Keratinocyte (primary cell): ENCODE measurements at regions not wholly inside any gene's neighbourhood (a gene's known extent, or its start where the extent isn't known, plus 50 kb on each side); places are given as distances from the start of the nearest gene placed in this dataset.

Experiments used
- DNase-seq: peaks from one replicate; pipeline ENCODE4 v3.0.0-alpha.2; 2011; ENCODE audit warnings: low read depth, missing footprints, low spot score
- FAIRE-seq: peaks from 2 replicates; lab custom pipeline; 2011; peaks lifted over from hg19 to GRCh38; lab: Jason Lieb, UNC
- H2AFZ ChIP-seq: 2 replicates; pipeline ENCODE4 v1.6.0; 2012; ENCODE audit warnings: low read length, control low read depth, inconsistent platforms; ENCODE audit not compliant: control insufficient read depth
- H3K27ac ChIP-seq: 2 replicates; pipeline ENCODE4 v1.5.1; 2011; ENCODE audit warnings: low read length; ENCODE audit not compliant: control insufficient read depth, insufficient read depth
- H3K27me3 ChIP-seq: 3 replicates; pipeline ENCODE4 v1.6.0; 2011; ENCODE audit warnings: low read length; ENCODE audit not compliant: control insufficient read depth, insufficient read depth; ENCODE audit errors: extremely low read depth
- H3K36me3 ChIP-seq, 2 experiments: 2 replicates in 1 of 2; 3 replicates in 1 of 2; pipeline ENCODE4 v1.5.1; 2011; ENCODE audit warnings: low read length in 2 of 2, mild to moderate bottlenecking in 1 of 2; ENCODE audit not compliant: control insufficient read depth in 2 of 2, insufficient read depth in 2 of 2; ENCODE audit errors: extremely low read depth in 1 of 2
- H3K4me1 ChIP-seq: 3 replicates; pipeline ENCODE4 v1.5.1; 2011; ENCODE audit warnings: low read length; ENCODE audit not compliant: control insufficient read depth, insufficient read depth; ENCODE audit errors: extremely low read depth
- H3K4me2 ChIP-seq: 3 replicates; pipeline ENCODE4 v1.6.0; 2011; ENCODE audit warnings: low read depth, low read length; ENCODE audit not compliant: control insufficient read depth, insufficient read depth; ENCODE audit errors: extremely low read depth
- H3K4me3 ChIP-seq, 3 experiments: fragments of 200-600 bp in 1 of 3; sonication (generic) in 1 of 3; 2 replicates in 2 of 3; 3 replicates in 1 of 3; pipeline ENCODE4 v1.5.1; 2011 to 2016; ENCODE audit warnings: low read length in 3 of 3, mild to moderate bottlenecking in 3 of 3, control low read depth in 2 of 3, inconsistent platforms in 1 of 3, low read depth in 1 of 3, mixed read lengths in 1 of 3, mixed run types in 1 of 3, moderate library complexity in 1 of 3; ENCODE audit not compliant: control insufficient read depth in 2 of 3, insufficient read depth in 2 of 3; ENCODE audit errors: extremely low read depth in 1 of 3
- H3K79me2 ChIP-seq: 2 replicates; pipeline ENCODE4 v1.6.0; 2012; ENCODE audit warnings: low read length; ENCODE audit not compliant: control insufficient read depth, insufficient read depth
- H3K9ac ChIP-seq: 3 replicates; pipeline ENCODE4 v1.6.0; 2011; ENCODE audit warnings: low read length; ENCODE audit not compliant: control insufficient read depth, insufficient read depth; ENCODE audit errors: extremely low read depth
- H3K9me1 ChIP-seq: 3 replicates; pipeline ENCODE4 v1.6.0; 2011; ENCODE audit warnings: low read length; ENCODE audit not compliant: control insufficient read depth, insufficient read depth; ENCODE audit errors: extremely low read depth
- H3K9me3 ChIP-seq: 2 replicates; pipeline ENCODE4 v1.5.1; 2012; ENCODE audit warnings: low read depth, low read length; ENCODE audit not compliant: control insufficient read depth
- H4K20me1 ChIP-seq: 3 replicates; pipeline ENCODE4 v1.6.0; 2011; ENCODE audit warnings: low read length; ENCODE audit not compliant: control insufficient read depth, insufficient read depth; ENCODE audit errors: extremely low read depth
- CTCF ChIP-seq, 3 experiments: IDR thresholded peaks in 1 of 3; conservative IDR thresholded peaks in 1 of 3; optimal IDR thresholded peaks in 1 of 3; 2 replicates in 2 of 3; 3 replicates in 1 of 3; pipeline versions ENCODE3 to v1.5.1; 2011; ENCODE audit warnings: low read length in 3 of 3, mild to moderate bottlenecking in 3 of 3, moderate library complexity in 2 of 3, control low read depth in 1 of 3, inconsistent platforms in 1 of 3; ENCODE audit not compliant: insufficient read depth in 2 of 3; ENCODE audit errors: extremely low read depth in 1 of 3
- EZH2 ChIP-seq: IDR thresholded peaks from one replicate; pipeline ENCODE4 v1.6.1; 2012; ENCODE audit warnings: inconsistent platforms, mild to moderate bottlenecking, low read length, moderate library complexity
- dilution Hi-C: fragments of 300-500 bp; cut with MboI; formaldehyde crosslinking; loops from one replicate; pipeline ENCODE4 v1.7.0; 2020; ENCODE audit warnings: low sequenced_read_pairs; ENCODE audit not compliant: extremely low pct_ligation_motif_present

GRCh38 chr2:126200538-126200937 lies 455.4 kb upstream of the GYPC start:
- Histone ChIP-seq H2AFZ (no peak overlapping the region), H3K79me2 (no peaks in the 10 kb centered on the region), H3K4me1 (no peaks in the 10 kb centered on the region), H3K27ac (no peak overlapping the region), H3K4me3 (no peak overlapping the region), H3K4me2 (no peak overlapping the region), H3K9ac (no peak overlapping the region), H3K9me1 (no peaks in the 10 kb centered on the region), H4K20me1 (no peaks in the 10 kb centered on the region), H3K9me3 (no peaks in the 10 kb centered on the region), H3K27me3 (no peaks in the 10 kb centered on the region), H3K36me3 (no peaks in the 10 kb centered on the region)
- no peak for DNase-seq
- TF ChIP-seq CTCF (optimal IDR thresholded peaks at IDR 0.05 in 1 of 3, IDR thresholded peaks at IDR 0.05 in 1 of 3, conservative IDR thresholded peaks at IDR 0.05 in 1 of 3; ENCODE audit: extremely low read depth in 1 of 3, insufficient read depth in 2 of 3, low read length in 3 of 3) (no peak), EZH2 (no peak)
- dilution Hi-C loops, result no loop called here
- no peak for FAIRE-seq

- no peak overlapping the region for H3K4me2 ChIP-seq
- dilution Hi-C loops, result no loop called here
- no peaks in the 10 kb centered on the region for H4K20me1 ChIP-seq
- H3K27ac ChIP-seq, result no peak overlapping the region
- H3K36me3 ChIP-seq, result no peaks in the 10 kb centered on the region
- H3K9ac ChIP-seq, result no peak overlapping the region
- FAIRE-seq, result no peak
- TF ChIP-seq CTCF (optimal IDR thresholded peaks at IDR 0.05 in 1 of 3, IDR thresholded peaks at IDR 0.05 in 1 of 3, conservative IDR thresholded peaks at IDR 0.05 in 1 of 3; ENCODE audit: extremely low read depth in 1 of 3, insufficient read depth in 2 of 3, low read length in 3 of 3) (no peak), EZH2 (no peak)
- no peak for DNase-seq
- H3K79me2 ChIP-seq, result no peaks in the 10 kb centered on the region
- no peaks in the 10 kb centered on the region for H3K9me3 ChIP-seq
- no peak overlapping the region for H2AFZ ChIP-seq
- H3K4me3 ChIP-seq, result no peak overlapping the region
- H3K4me1 ChIP-seq, result no peaks in the 10 kb centered on the region
- H3K27me3 ChIP-seq, result no peaks in the 10 kb centered on the region
- H3K9me1 ChIP-seq, result no peaks in the 10 kb centered on the region
Observed at GRCh38 chr2:126208266-126208665, 447.7 kb upstream of the GYPC start.
